SK-N-SH (cell line): ENCODE measurements at regions not wholly inside any gene's neighbourhood (a gene's known extent, or its start where the extent isn't known, plus 50 kb on each side); places are given as distances from the start of the nearest gene placed in this dataset.

Experiments
- CTCF ChIA-PET: fragments of 300-600, 350-600 bp; formaldehyde crosslinking; extraction: SDS; loops from one replicate; lab custom pipeline; 2021; lab: Yijun Ruan, JAX
- POLR2A ChIA-PET: fragments of 350-600 bp; sonication (Branson Sonifier 250); formaldehyde crosslinking; extraction: SDS; loops from one replicate; lab custom pipeline; 2020; ENCODE audit warnings: antibody characterized with exemption, inconsistent platforms; lab: Yijun Ruan, JAX
- DNase-seq: peaks from one replicate; pipeline ENCODE4 v3.0.0; 2012
- H2AFZ ChIP-seq: fragments of 200-600 bp; sonication (generic); 2 replicates; pipeline ENCODE4 v1.8.1; 2016; ENCODE audit warnings: antibody characterized with exemption, mild to moderate bottlenecking, low read depth
- H3F3A ChIP-seq: fragments of 200-600 bp; sonication (generic); replicated peaks from 2 replicates; pipeline ENCODE3; 2016; ENCODE audit warnings: antibody characterized with exemption, mild to moderate bottlenecking; ENCODE audit not compliant: insufficient read depth
- H3K27ac ChIP-seq, 2 experiments: fragments of 200-500 bp in 1 of 2; fragments of 200-600 bp in 1 of 2; sonication (Bioruptor generic) in 1 of 2; sonication (generic), shearing (Covaris generic) in 1 of 2; 2 replicates each; pipeline versions ENCODE4 v1.5.1 to v1.6.1; 2014 to 2016; ENCODE audit warnings: low read depth in 2 of 2, inconsistent platforms in 1 of 2, low read length in 1 of 2, mild to moderate bottlenecking in 1 of 2, mixed read lengths in 1 of 2
- H3K27me3 ChIP-seq: fragments of 200-600 bp; sonication (generic), shearing (Covaris generic); 2 replicates; pipeline ENCODE4 v1.6.1; 2016; ENCODE audit warnings: mixed run types; ENCODE audit not compliant: insufficient read depth
- H3K36me3 ChIP-seq, 2 experiments: fragments of 200-500 bp in 1 of 2; fragments of 200-600 bp in 1 of 2; sonication (Bioruptor generic) in 1 of 2; sonication (generic) in 1 of 2; replicated peaks in 1 of 2; 2 replicates each; pipeline versions ENCODE3 to v1.5.1; 2014 to 2016; ENCODE audit warnings: low read length in 1 of 2, mild to moderate bottlenecking in 1 of 2; ENCODE audit not compliant: insufficient read depth in 2 of 2, control insufficient read depth in 1 of 2
- H3K4me1 ChIP-seq, 2 experiments: fragments of 200-500 bp in 1 of 2; fragments of 200-600 bp in 1 of 2; sonication (Bioruptor generic) in 1 of 2; sonication (generic), shearing (Covaris generic) in 1 of 2; 2 replicates each; pipeline versions ENCODE4 v1.5.1 to v1.6.1; 2014 to 2016; ENCODE audit warnings: low read depth in 1 of 2, low read length in 1 of 2, mixed run types in 1 of 2; ENCODE audit not compliant: insufficient read depth in 2 of 2, control insufficient read depth in 1 of 2
- H3K4me2 ChIP-seq: fragments of 200-600 bp; sonication (generic), shearing (Covaris generic); 2 replicates; pipeline ENCODE4 v1.6.1; 2017; ENCODE audit warnings: mixed run types
- H3K4me3 ChIP-seq, 2 experiments: fragments of 200-500 bp in 1 of 2; fragments of 200-600 bp in 1 of 2; sonication (Bioruptor generic) in 1 of 2; sonication (generic), shearing (Covaris generic) in 1 of 2; 2 replicates each; pipeline versions ENCODE4 v1.5.1 to v1.8.1; 2014 to 2016; ENCODE audit warnings: low read depth in 2 of 2, inconsistent platforms in 1 of 2, low read length in 1 of 2, mild to moderate bottlenecking in 1 of 2, mixed read lengths in 1 of 2, moderate library complexity in 1 of 2
- H3K79me2 ChIP-seq: fragments of 200-600 bp; sonication (generic); 2 replicates; pipeline ENCODE4 v1.8.1; 2017; ENCODE audit warnings: mild to moderate bottlenecking; ENCODE audit not compliant: insufficient read depth
- H3K9ac ChIP-seq: fragments of 200-600 bp; sonication (generic); 2 replicates; pipeline ENCODE4 v1.6.1; 2017; ENCODE audit warnings: mixed run types
- H3K9me2 ChIP-seq: fragments of 200-600 bp; sonication (generic); 2 replicates; pipeline ENCODE4 v1.6.1; 2017; ENCODE audit warnings: mixed run types
- H3K9me3 ChIP-seq: fragments of 200-600 bp; sonication (generic); 2 replicates; pipeline ENCODE4 v1.6.1; 2017; ENCODE audit warnings: mixed run types, mild to moderate bottlenecking, moderate library complexity
- H4K20me1 ChIP-seq: fragments of 200-600 bp; sonication (generic); 2 replicates; pipeline ENCODE4 v1.6.1; 2017; ENCODE audit warnings: mild to moderate bottlenecking, mixed run types; ENCODE audit not compliant: insufficient read depth
- CHD2 ChIP-seq: fragments of 150-350 bp; IDR thresholded peaks from 2 replicates; pipeline ENCODE4 v1.6.1; 2018; ENCODE audit warnings: low read length; ENCODE audit not compliant: partially characterized antibody
- EZH2phosphoT487 ChIP-seq: fragments of 200-600 bp; sonication (generic); IDR thresholded peaks from 2 replicates; pipeline ENCODE4 v1.6.1; 2017; ENCODE audit warnings: low read depth, mixed run types, mild to moderate bottlenecking, antibody characterized with exemption, moderate library complexity, borderline replicate concordance
- FOSL2 ChIP-seq: IDR thresholded peaks from 2 replicates; pipeline ENCODE4 v1.4.0; 2012; ENCODE audit warnings: low read depth, mild to moderate bottlenecking, moderate library complexity, borderline replicate concordance
- FOXM1 ChIP-seq: IDR thresholded peaks from 2 replicates; pipeline ENCODE4 v1.4.0; 2012; ENCODE audit warnings: low read depth, mild to moderate bottlenecking
- JUND ChIP-seq: IDR thresholded peaks from 2 replicates; pipeline ENCODE4 v1.4.0; 2012
- NFIC ChIP-seq: IDR thresholded peaks from 2 replicates; pipeline ENCODE4 v1.4.0; 2012; ENCODE audit warnings: borderline replicate concordance
- RFX5 ChIP-seq: IDR thresholded peaks from 2 replicates; pipeline ENCODE4 v1.6.1; 2012; ENCODE audit warnings: mild to moderate bottlenecking, improper control_type of control experiment, low read length
- RXRA ChIP-seq: IDR thresholded peaks from 2 replicates; pipeline ENCODE4 v1.4.0; 2012; ENCODE audit warnings: low read depth, mild to moderate bottlenecking, borderline replicate concordance
- SMC3 ChIP-seq: IDR thresholded peaks from 2 replicates; pipeline ENCODE4 v1.6.1; 2012; ENCODE audit warnings: low read depth, low read length, improper control_type of control experiment
- TEAD4 ChIP-seq: IDR thresholded peaks from 2 replicates; pipeline ENCODE4 v1.4.0; 2012; ENCODE audit warnings: mild to moderate bottlenecking, borderline replicate concordance; ENCODE audit not compliant: insufficient read depth
- YY1 ChIP-seq: IDR thresholded peaks from 2 replicates; pipeline ENCODE4 v1.4.0; 2012; ENCODE audit warnings: low read depth, mild to moderate bottlenecking
- WGBS: methylation state at CpG from one replicate; pipeline ENCODE4 v1.1.6; 2017; ENCODE audit warnings: low lambda C conversion rate; 5-methylcytosine and 5-hydroxymethylcytosine counted together
- TF ChIP-seq, protein P1 (sequence below): IDR thresholded peaks from 2 replicates; pipeline ENCODE4 v1.4.0; 2012; ENCODE audit warnings: low read depth, borderline replicate concordance

DNA sequence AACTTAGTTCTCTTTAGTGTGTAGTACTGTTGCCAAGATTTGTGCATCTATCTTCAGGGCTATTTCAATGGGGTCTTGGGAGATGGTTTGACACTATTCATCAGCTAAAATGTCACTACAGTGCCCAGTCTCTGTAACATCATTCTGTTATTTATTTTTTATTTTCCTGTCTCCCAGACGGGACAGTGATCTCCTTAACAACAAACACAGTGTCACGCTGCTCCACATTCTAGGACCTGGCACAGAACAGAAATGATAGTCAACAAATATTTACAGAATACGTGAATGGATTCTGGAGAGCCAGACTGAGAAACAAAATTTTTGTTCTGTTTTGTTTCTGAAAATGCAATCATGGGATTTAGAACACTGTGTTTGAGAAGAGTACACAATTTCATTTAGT lies 937.7 kb upstream of the LRRN3 start:
- Histone ChIP-seq H2AFZ (no peak overlapping the region), H3K9me3 (no peaks in the 10 kb centered on the region), H3K4me2 (no peak overlapping the region), H3K9me2 (no peaks in the 10 kb centered on the region), H3K4me1 (no peaks in the 10 kb centered on the region; a peak in 1 of 4 replicates), H3K4me3 (no peak overlapping the region), H3F3A (no peaks in the 10 kb centered on the region), H3K36me3 (no peaks in the 10 kb centered on the region), H3K27me3 (no peaks in the 10 kb centered on the region), H3K27ac (no peak overlapping the region), H4K20me1 (no peaks in the 10 kb centered on the region), H3K9ac (no peak overlapping the region), H3K79me2 (no peaks in the 10 kb centered on the region)
- ChIA-PET POLR2A (no interaction called here), CTCF (no interaction called here)
- no peak for DNase-seq
- 30% methylated on average over 3 of the region's 3 CpGs for WGBS
- TF ChIP-seq CHD2 = no peak
- TF ChIP-seq JUND = no peak
- TF ChIP-seq RFX5 = no peak
- TF ChIP-seq YY1 = no peak
- no peak for TF ChIP-seq TEAD4

- no peak overlapping the region for H3K9ac ChIP-seq
- H3K9me2 ChIP-seq = no peaks in the 10 kb centered on the region
- H3F3A ChIP-seq = no peaks in the 10 kb centered on the region
- H4K20me1 ChIP-seq = no peaks in the 10 kb centered on the region
- no peak overlapping the region for H3K4me3 ChIP-seq
- no peaks in the 10 kb centered on the region for H3K79me2 ChIP-seq
- ChIA-PET POLR2A (no interaction called here), CTCF (no interaction called here)
- 69% methylated on average over 1 of the region's 1 CpG for WGBS
- DNase-seq = no peak
- no peaks in the 10 kb centered on the region; the same call in 1 of the 2 replicates for H3K9me3 ChIP-seq
- no peaks in the 10 kb centered on the region; a peak in 1 of 4 replicates for H3K4me1 ChIP-seq
- no peak overlapping the region for H3K4me2 ChIP-seq
- H2AFZ ChIP-seq = no peak overlapping the region
- TF ChIP-seq FOXM1 = no peak
- TF ChIP-seq, protein P1, sequence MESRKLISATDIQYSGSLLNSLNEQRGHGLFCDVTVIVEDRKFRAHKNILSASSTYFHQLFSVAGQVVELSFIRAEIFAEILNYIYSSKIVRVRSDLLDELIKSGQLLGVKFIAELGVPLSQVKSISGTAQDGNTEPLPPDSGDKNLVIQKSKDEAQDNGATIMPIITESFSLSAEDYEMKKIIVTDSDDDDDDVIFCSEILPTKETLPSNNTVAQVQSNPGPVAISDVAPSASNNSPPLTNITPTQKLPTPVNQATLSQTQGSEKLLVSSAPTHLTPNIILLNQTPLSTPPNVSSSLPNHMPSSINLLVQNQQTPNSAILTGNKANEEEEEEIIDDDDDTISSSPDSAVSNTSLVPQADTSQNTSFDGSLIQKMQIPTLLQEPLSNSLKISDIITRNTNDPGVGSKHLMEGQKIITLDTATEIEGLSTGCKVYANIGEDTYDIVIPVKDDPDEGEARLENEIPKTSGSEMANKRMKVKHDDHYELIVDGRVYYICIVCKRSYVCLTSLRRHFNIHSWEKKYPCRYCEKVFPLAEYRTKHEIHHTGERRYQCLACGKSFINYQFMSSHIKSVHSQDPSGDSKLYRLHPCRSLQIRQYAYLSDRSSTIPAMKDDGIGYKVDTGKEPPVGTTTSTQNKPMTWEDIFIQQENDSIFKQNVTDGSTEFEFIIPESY = no peak
- no peak for TF ChIP-seq RXRA
- no peak for TF ChIP-seq JUND
- no peak for TF ChIP-seq SMC3
- no peak overlapping the region for H3K27ac ChIP-seq
- H3K27me3 ChIP-seq = no peaks in the 10 kb centered on the region
- H3K36me3 ChIP-seq = no peaks in the 10 kb centered on the region
Observed at GRCh38 chr7:110156511-110156910, 934.4 kb upstream of the LRRN3 start.

GRCh38 chr7:110157631-110158362 lies 933.1 kb upstream of the LRRN3 start:
- Histone ChIP-seq H3K4me3 (no peak overlapping the region), H3F3A (no peaks in the 10 kb centered on the region), H3K27me3 (no peaks in the 10 kb centered on the region), H3K4me1 (no peaks in the 10 kb centered on the region; a peak in 1 of 4 replicates), H3K9ac (no peak overlapping the region), H3K9me2 (no peaks in the 10 kb centered on the region), H3K79me2 (no peaks in the 10 kb centered on the region), H3K4me2 (no peak overlapping the region), H3K27ac (no peak overlapping the region), H4K20me1 (no peaks in the 10 kb centered on the region), H2AFZ (no peak overlapping the region), H3K9me3 (no peaks in the 10 kb centered on the region; the same call in 1 of the 2 replicates), H3K36me3 (no peaks in the 10 kb centered on the region)
- DNase-seq = no peak
- ChIA-PET CTCF (no interaction called here), POLR2A (no interaction called here)
- 62% methylated on average over 1 of the region's 1 CpG for WGBS
- TF ChIP-seq, protein P1 = no peak
- TF ChIP-seq RXRA (no peak), EZH2phosphoT487 (no peak), FOSL2 (no peak), FOXM1 (no peak), YY1 (no peak), NFIC (no peak)
